MM.1S (cell line): ENCODE measurements at regions not wholly inside any gene's neighbourhood (a gene's known extent, or its start where the extent isn't known, plus 50 kb on each side); places are given as distances from the start of the nearest gene placed in this dataset.

Source experiments
- DNase-seq: peaks from one replicate; pipeline ENCODE4 v3.0.0-alpha.2; 2015
- H2AFZ ChIP-seq: fragments of 300-600 bp; sonication (generic); 2 replicates; pipeline ENCODE4 v1.6.0; 2016; ENCODE audit warnings: antibody characterized with exemption, low read length
- H3F3A ChIP-seq: fragments of 300-600 bp; sonication (generic); 2 replicates; pipeline ENCODE4 v1.6.1; 2016; ENCODE audit warnings: mild to moderate bottlenecking, antibody characterized with exemption, low read length, moderate library complexity, mixed read lengths; ENCODE audit not compliant: insufficient read depth
- H3K27ac ChIP-seq: fragments of 300-600 bp; sonication (generic); 2 replicates; pipeline ENCODE4 v1.5.1; 2016; ENCODE audit warnings: mild to moderate bottlenecking, low read length
- H3K27me3 ChIP-seq: fragments of 300-600 bp; sonication (generic); replicated peaks from 2 replicates; pipeline ENCODE4 v1.6.0; 2016; ENCODE audit warnings: low read length; ENCODE audit not compliant: insufficient read depth
- H3K36me3 ChIP-seq: fragments of 300-600 bp; sonication (generic); replicated peaks from 2 replicates; pipeline ENCODE4 v1.6.1; 2016; ENCODE audit warnings: mild to moderate bottlenecking, low read length, mixed read lengths; ENCODE audit not compliant: insufficient read depth
- H3K4me1 ChIP-seq: fragments of 300-600 bp; sonication (generic); 2 replicates; pipeline ENCODE4 v1.6.1; 2016; ENCODE audit warnings: low read length, mixed read lengths
- H3K4me2 ChIP-seq: fragments of 300-600 bp; sonication (generic); 2 replicates; pipeline ENCODE4 v1.6.0; 2016; ENCODE audit warnings: low read depth, low read length
- H3K4me3 ChIP-seq: fragments of 300-600 bp; sonication (generic); 2 replicates; pipeline ENCODE4 v1.5.1; 2016; ENCODE audit warnings: low read length, mixed read lengths
- H3K79me2 ChIP-seq: fragments of 300-600 bp; sonication (generic); 2 replicates; pipeline ENCODE4 v1.6.1; 2016; ENCODE audit warnings: mixed run types, low read length, mixed read lengths
- H3K9ac ChIP-seq: fragments of 300-600 bp; sonication (generic); 2 replicates; pipeline ENCODE4 v1.6.1; 2016; ENCODE audit warnings: low read length, mixed read lengths
- H3K9me2 ChIP-seq: fragments of 300-600 bp; sonication (generic); replicated peaks from 2 replicates; pipeline ENCODE4 v1.6.1; 2016; ENCODE audit warnings: mild to moderate bottlenecking, low read length, mixed read lengths; ENCODE audit not compliant: insufficient read depth
- H3K9me3 ChIP-seq: fragments of 300-600 bp; sonication (generic); replicated peaks from 2 replicates; pipeline ENCODE4 v1.6.1; 2016; ENCODE audit warnings: mild to moderate bottlenecking, low read length, mixed read lengths; ENCODE audit not compliant: insufficient read depth
- H4K20me1 ChIP-seq: fragments of 300-600 bp; sonication (generic); 2 replicates; pipeline ENCODE4 v1.6.1; 2016; ENCODE audit warnings: mild to moderate bottlenecking, low read length, moderate library complexity, mixed read lengths; ENCODE audit not compliant: insufficient read depth
- CTCF ChIP-seq: fragments of 300-600 bp; sonication (generic); IDR thresholded peaks from 2 replicates; pipeline ENCODE4 v1.5.1; 2016; ENCODE audit warnings: antibody characterized with exemption, low read length, mixed read lengths
- EZH2 ChIP-seq: fragments of 300-600 bp; sonication (generic); optimal IDR thresholded peaks from 2 replicates; pipeline ENCODE3; 2017; ENCODE audit warnings: low read depth, mild to moderate bottlenecking, antibody characterized with exemption, low read length, mixed read lengths
- EZH2phosphoT487 ChIP-seq: fragments of 300-600 bp; sonication (generic); IDR thresholded peaks from 2 replicates; pipeline ENCODE4 v1.6.1; 2018; ENCODE audit warnings: antibody characterized with exemption, low read length

DNA sequence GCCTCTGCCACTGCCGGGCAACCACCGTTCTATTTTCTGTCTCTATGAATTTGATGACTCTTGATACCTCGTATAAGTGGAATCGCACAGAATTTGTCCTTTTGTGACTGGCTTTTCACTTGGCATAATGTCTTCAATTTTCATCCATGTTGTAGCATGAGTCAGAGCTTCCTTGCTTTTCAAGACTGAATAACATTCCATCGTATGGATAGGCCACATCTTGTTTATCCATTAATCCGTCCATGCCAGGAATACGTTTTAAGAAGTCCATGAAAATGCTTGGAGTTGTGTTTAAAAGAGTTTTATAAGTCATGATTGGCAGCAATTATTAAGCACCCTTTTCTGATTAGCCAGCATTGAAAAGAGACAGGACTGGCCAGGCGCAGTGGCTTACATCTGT, 53.6 kb upstream of the CLDN10 start:
- Histone ChIP-seq H2AFZ (no peak overlapping the region), H3K27me3 (no peaks in the 10 kb centered on the region), H3K27ac (no peak overlapping the region), H3K4me3 (no peak overlapping the region), H3F3A (no peaks in the 10 kb centered on the region), H4K20me1 (no peaks in the 10 kb centered on the region), H3K36me3 (no peaks in the 10 kb centered on the region), H3K9me2 (no peaks in the 10 kb centered on the region), H3K4me1 (no peaks in the 10 kb centered on the region), H3K9me3 (no peaks in the 10 kb centered on the region), H3K9ac (no peak overlapping the region), H3K79me2 (no peaks in the 10 kb centered on the region), H3K4me2 (no peak overlapping the region)
- TF ChIP-seq CTCF (no peak), EZH2phosphoT487 (no peak), EZH2 (no peak)
- DNase-seq = no peak

DNA sequence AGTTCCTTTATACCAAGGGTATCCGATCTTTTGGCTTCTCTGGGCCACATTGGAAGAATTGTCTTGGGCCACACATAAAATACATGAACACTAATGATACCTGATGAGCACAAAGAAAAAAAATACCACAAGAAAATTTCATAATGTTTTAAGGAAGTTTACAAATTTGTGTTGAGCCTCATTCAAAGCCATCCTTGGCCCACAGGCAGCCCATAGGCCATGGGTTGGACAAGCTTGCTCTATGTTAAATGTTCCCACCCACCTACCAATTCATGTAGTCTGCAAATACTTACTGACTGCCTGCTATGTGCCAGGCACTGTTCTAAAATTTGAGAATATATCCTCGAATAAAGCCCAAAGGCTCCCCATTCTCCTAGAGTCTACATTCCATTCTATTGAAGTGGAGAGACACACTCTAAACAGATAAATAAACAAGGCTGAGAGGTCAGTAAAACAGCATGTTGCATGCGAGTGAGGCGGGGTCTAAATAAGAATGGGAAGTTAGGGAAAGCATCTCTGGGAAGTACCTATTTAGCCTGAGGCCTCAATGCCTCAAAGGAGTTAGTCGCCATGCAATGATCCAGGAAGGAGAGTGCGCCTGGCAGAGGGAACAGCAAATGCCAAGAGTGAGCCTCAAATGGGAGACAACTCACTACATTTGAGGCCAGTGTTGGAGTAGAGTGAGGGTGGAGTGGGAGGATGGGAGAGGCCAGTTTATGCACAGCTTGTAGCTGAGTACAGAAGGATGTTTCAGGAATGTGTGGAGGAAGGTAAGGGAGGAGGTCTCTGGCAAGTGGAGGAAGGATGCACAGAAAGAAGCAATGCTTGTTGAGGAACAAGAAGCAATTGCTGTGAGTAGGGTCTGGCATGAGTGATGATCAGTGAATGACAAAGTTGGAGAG, 52.5 kb upstream of the CLDN10 start:
- Histone ChIP-seq H3K4me3 (no peak overlapping the region), H3K4me1 (no peaks in the 10 kb centered on the region), H2AFZ (no peak overlapping the region), H3K9ac (no peak overlapping the region), H3K27me3 (no peaks in the 10 kb centered on the region), H3K9me2 (no peaks in the 10 kb centered on the region), H3K36me3 (no peaks in the 10 kb centered on the region), H3K79me2 (no peaks in the 10 kb centered on the region), H3K4me2 (no peak overlapping the region), H3F3A (no peaks in the 10 kb centered on the region), H3K9me3 (no peaks in the 10 kb centered on the region), H4K20me1 (no peaks in the 10 kb centered on the region), H3K27ac (no peak overlapping the region)
- TF ChIP-seq CTCF (no peak), EZH2phosphoT487 (no peak), EZH2 (no peak)
- no peak for DNase-seq

DNA sequence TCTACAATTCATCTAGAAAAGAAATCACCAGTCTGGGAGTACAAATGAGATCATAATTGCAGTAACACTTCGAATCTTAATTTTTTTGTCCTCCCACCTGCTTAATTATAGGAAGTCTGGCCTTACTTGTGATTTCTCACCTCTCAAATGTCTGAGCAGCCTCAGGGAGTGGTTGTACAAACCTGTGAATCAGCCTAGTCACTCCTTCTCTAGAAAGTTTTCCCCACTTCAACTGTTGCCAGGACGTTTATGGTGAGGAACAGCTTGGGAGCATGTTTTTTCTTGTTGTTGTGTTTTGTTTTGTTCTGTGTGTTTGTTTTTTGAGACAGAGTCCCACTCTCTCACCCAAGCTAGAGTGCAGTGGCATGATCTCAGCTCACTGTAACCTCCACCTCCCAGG, 50.3 kb upstream of the CLDN10 start:
- H3K79me2 ChIP-seq = no peaks in the 10 kb centered on the region
- H3K27ac ChIP-seq = no peak overlapping the region
- H3K4me2 ChIP-seq = no peak overlapping the region
- H4K20me1 ChIP-seq = no peaks in the 10 kb centered on the region
- H3K4me1 ChIP-seq = no peaks in the 10 kb centered on the region
- H3K9ac ChIP-seq = no peak overlapping the region
- H3K9me2 ChIP-seq = no peaks in the 10 kb centered on the region
- no peak for DNase-seq
- no peaks in the 10 kb centered on the region for H3K9me3 ChIP-seq
- H3K27me3 ChIP-seq = no peaks in the 10 kb centered on the region
- H3F3A ChIP-seq = no peaks in the 10 kb centered on the region
- H3K36me3 ChIP-seq = no peaks in the 10 kb centered on the region
- TF ChIP-seq CTCF (no peak), EZH2 (no peak), EZH2phosphoT487 (no peak)
- H3K4me3 ChIP-seq = no peak overlapping the region
- no peak overlapping the region for H2AFZ ChIP-seq
